GM12892 (cell line): ENCODE measurements at regions not wholly inside any gene's neighbourhood (a gene's known extent, or its start where the extent isn't known, plus 50 kb on each side); places are given as distances from the start of the nearest gene placed in this dataset.

ENCODE experiments used
- POLR2A ChIP-seq: IDR thresholded peaks from 2 replicates; pipeline ENCODE4 v1.6.1; 2011; ENCODE audit warnings: low read depth, low read length, control low read depth
- POLR2AphosphoS5 ChIP-seq: IDR thresholded peaks from 2 replicates; pipeline ENCODE4 v1.6.1; 2011; ENCODE audit warnings: low read depth, low read length, control low read depth

GRCh38 chr9:115198001-115198400 is 80.0 kb upstream of the TNC start:
- TF ChIP-seq POLR2AphosphoS5 (no peak), POLR2A (no peak)
